ENCODE measurements at regions not wholly inside any gene's neighbourhood (a gene's known extent, or its start where the extent isn't known, plus 50 kb on each side); places are given as distances from the start of the nearest gene placed in this dataset.

- intact Hi-C loops (cut with DNase I) = no loop called here
- 93% methylated on average over 4 of the region's 4 CpGs for WGBS
- no peak for DNase-seq
- Histone ChIP-seq H3K27me3 (ENCODE audit: control insufficient read depth, insufficient read depth) (no peaks in the 10 kb centered on the region), H3K27ac (ENCODE audit: low read length) (no peak overlapping the region), H3K4me1 (ENCODE audit: control insufficient read depth, insufficient read depth, low read length) (no peaks in the 10 kb centered on the region), H3K9me3 (ENCODE audit: control insufficient read depth, low read length) (no peaks in the 10 kb centered on the region), H3K4me3 (ENCODE audit: low read length) (no peak overlapping the region)
- ATAC-seq = no peak
Observed at GRCh38 chr2:67660015-67660602, 263.0 kb downstream of the ETAA1 start.

DNA sequence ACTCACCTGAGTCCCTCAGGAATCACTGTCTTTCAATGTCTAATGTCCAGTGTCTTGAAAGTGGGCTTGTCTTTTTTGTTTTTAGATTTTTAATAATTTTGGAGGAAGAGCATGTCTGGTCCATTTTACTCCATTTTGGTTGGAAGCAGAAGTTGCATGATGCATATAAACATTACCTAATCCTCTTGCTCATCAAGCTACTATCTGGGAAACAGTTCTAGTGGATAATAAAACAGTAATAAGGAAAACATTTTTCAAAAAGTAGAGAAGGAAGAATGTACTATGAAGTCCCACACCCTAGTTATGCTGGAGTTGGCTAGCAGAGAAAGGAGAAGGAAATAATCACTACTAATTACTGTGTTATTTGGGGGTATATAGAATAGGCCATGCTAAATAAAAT lies 263.7 kb downstream of the ETAA1 start:
- no peak overlapping the region for H3K27ac ChIP-seq (ENCODE audit: low read length)
- no peaks in the 10 kb centered on the region for H3K27me3 ChIP-seq (ENCODE audit: control insufficient read depth, insufficient read depth)
- intact Hi-C loops (cut with DNase I) = no loop called here
- DNase-seq (no peak), ATAC-seq (no peak)
- no peaks in the 10 kb centered on the region for H3K9me3 ChIP-seq (ENCODE audit: control insufficient read depth, low read length)
- H3K4me1 ChIP-seq (ENCODE audit: control insufficient read depth, insufficient read depth, low read length) = no peaks in the 10 kb centered on the region
- H3K4me3 ChIP-seq (ENCODE audit: low read length) = no peak overlapping the region

DNA sequence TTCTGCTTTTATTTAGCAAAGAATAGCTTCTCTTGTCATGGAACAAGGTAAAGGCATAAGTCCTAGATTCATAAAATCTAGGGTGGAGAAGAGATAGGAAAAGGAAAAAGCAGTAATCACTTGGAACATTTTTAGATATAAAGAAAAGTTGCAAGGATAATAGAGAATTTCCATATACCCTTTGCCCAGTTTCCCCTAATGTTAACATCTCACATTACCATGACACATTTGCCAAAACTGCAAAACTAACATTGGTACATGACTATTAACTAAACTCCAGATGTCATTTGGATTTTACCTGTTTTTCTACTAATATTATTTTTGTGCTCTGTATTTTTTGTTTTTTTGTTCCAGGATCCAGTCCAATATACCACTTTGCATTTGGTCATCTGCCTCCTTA lies 265.1 kb downstream of the ETAA1 start:
- ATAC-seq (no peak), DNase-seq (no peak)
- peaks cover 2% of the 10 kb centered on the region for H3K4me1 ChIP-seq (ENCODE audit: control insufficient read depth, insufficient read depth, low read length)
- no peak overlapping the region for H3K4me3 ChIP-seq (ENCODE audit: low read length)
- H3K27me3 ChIP-seq (ENCODE audit: control insufficient read depth, insufficient read depth) = no peaks in the 10 kb centered on the region
- no peak overlapping the region for H3K27ac ChIP-seq (ENCODE audit: low read length)
- intact Hi-C loops (cut with DNase I) = no loop called here
- no peaks in the 10 kb centered on the region for H3K9me3 ChIP-seq (ENCODE audit: control insufficient read depth, low read length)

DNA sequence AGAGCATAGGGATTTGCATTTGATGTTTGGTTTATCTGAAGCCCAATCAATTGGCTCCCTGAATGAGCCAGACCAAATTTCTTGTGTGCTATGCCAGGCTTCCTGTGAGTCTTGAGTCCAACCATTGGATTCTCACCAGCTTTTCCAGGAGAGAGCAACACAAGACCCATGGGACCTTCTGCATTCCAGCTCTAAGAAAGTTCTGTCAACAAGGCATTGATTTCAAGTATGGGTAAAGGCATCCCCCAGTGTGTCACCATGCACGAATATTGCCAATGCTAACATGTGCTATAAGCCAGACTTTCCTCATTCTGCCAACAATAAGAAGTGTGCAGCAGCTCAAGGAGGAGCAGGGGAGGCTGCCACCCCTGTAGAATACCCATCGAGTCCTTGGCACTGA lies 266.6 kb downstream of the ETAA1 start:
- Histone ChIP-seq H3K27me3 (ENCODE audit: control insufficient read depth, insufficient read depth) (no peaks in the 10 kb centered on the region), H3K27ac (ENCODE audit: low read length) (no peak overlapping the region), H3K4me1 (ENCODE audit: control insufficient read depth, insufficient read depth, low read length) (peaks cover 5% of the 10 kb centered on the region), H3K4me3 (ENCODE audit: low read length) (no peak overlapping the region), H3K9me3 (ENCODE audit: control insufficient read depth, low read length) (no peaks in the 10 kb centered on the region)
- intact Hi-C loops (cut with DNase I) = no loop called here
- no peak for DNase-seq
- ATAC-seq = no peak
- 63% methylated on average over 2 of the region's 2 CpGs for WGBS

DNA sequence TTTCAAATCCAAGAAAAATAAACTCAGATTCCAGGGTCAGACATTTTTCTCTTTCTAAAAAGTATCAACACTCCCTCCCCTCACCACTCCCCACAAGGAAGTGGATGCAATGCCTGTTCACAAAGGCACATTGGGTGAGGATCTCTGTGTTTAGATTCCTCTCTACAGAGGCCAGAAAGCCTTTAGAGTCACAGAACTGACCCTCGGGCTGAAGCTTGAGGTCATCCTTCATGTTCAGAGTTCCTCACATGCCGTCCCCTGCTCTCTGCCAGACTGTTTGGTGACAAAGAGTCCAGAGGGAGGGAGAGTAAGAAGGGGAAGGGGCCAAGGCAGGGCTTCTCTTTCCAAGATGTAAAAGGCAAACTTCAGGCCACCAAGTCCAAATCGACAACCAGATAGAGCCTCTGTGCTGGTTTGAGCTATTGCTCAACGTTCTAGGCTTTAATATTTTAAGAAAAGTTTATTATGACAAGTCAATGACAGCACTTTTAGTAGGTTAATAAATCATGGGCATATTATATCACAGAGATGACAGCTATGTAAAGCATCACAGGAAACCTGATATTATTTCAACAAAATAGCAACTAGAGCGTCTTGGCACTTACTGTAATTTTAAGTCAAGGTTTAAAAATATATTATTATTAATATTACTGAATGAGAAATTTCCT lies 269.4 kb downstream of the ETAA1 start:
- Histone ChIP-seq H3K4me1 (ENCODE audit: control insufficient read depth, insufficient read depth, low read length) (peaks cover 5% of the 10 kb centered on the region), H3K27me3 (ENCODE audit: control insufficient read depth, insufficient read depth) (no peaks in the 10 kb centered on the region), H3K27ac (ENCODE audit: low read length) (peak overlapping the region; percentile 84), H3K9me3 (ENCODE audit: control insufficient read depth, low read length) (no peaks in the 10 kb centered on the region), H3K4me3 (ENCODE audit: low read length) (no peak overlapping the region)
- DNase-seq (peak in 1 of 3 donors; percentile 71), ATAC-seq (peak; percentile 73 to 90)
- intact Hi-C loops (cut with DNase I) = no loop called here
- WGBS = 38% methylated on average over 5 of the region's 5 CpGs

GRCh38 chr2:67667054-67667908 lies 270.1 kb downstream of the ETAA1 start:
- no peak for DNase-seq
- H3K4me1 ChIP-seq (ENCODE audit: control insufficient read depth, insufficient read depth, low read length) = peaks cover 5% of the 10 kb centered on the region
- ATAC-seq = no peak
- no peaks in the 10 kb centered on the region for H3K27me3 ChIP-seq (ENCODE audit: control insufficient read depth, insufficient read depth)
- WGBS = 52% methylated on average over 2 of the region's 2 CpGs
- no peak overlapping the region for H3K27ac ChIP-seq (ENCODE audit: low read length)
- H3K4me3 ChIP-seq (ENCODE audit: low read length) = no peak overlapping the region
- H3K9me3 ChIP-seq (ENCODE audit: control insufficient read depth, low read length) = no peaks in the 10 kb centered on the region
- intact Hi-C loops (cut with DNase I) = no loop called here

- intact Hi-C loops (cut with DNase I) = no loop called here
Observed at GRCh38 chr2:67668538-67668937, 271.4 kb downstream of the ETAA1 start.

DNA sequence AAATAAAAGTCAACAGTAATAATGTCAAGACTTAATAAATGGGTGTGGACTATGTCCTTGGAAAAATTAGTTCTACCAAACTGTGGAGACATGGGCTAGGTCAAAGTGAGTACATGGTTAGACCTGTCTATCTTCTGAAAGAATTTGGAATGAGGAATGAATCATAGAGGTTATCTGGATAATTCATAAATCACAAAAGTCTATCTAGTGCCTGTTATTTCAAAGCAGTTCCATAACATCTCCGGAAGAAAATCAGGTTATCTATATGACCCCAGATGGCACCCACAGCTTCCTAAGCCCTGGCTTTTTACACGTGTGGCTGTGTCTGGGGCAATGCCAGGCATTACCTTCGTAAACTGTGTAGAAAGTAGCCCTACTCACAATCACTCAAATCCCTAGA lies 272.0 kb downstream of the ETAA1 start:
- Histone ChIP-seq H3K4me1 (ENCODE audit: control insufficient read depth, insufficient read depth, low read length) (peaks cover 5% of the 10 kb centered on the region), H3K27me3 (ENCODE audit: control insufficient read depth, insufficient read depth) (no peaks in the 10 kb centered on the region), H3K4me3 (ENCODE audit: low read length) (no peak overlapping the region), H3K27ac (ENCODE audit: low read length) (no peak overlapping the region), H3K9me3 (ENCODE audit: control insufficient read depth, low read length) (no peaks in the 10 kb centered on the region)
- 61% methylated on average over 3 of the region's 3 CpGs for WGBS
- no peak for ATAC-seq
- intact Hi-C loops (cut with DNase I) = no loop called here
- no peak for DNase-seq

More at GRCh38 chr2:67668538-67668937, 271.4 kb downstream of the ETAA1 start:
- H3K27me3 ChIP-seq (ENCODE audit: control insufficient read depth, insufficient read depth) = no peaks in the 10 kb centered on the region
- H3K4me1 ChIP-seq (ENCODE audit: control insufficient read depth, insufficient read depth, low read length) = peaks cover 5% of the 10 kb centered on the region
- ATAC-seq (no peak), DNase-seq (no peak)
- H3K4me3 ChIP-seq (ENCODE audit: low read length) = no peak overlapping the region
- no peaks in the 10 kb centered on the region for H3K9me3 ChIP-seq (ENCODE audit: control insufficient read depth, low read length)
- H3K27ac ChIP-seq (ENCODE audit: low read length) = no peak overlapping the region

DNA sequence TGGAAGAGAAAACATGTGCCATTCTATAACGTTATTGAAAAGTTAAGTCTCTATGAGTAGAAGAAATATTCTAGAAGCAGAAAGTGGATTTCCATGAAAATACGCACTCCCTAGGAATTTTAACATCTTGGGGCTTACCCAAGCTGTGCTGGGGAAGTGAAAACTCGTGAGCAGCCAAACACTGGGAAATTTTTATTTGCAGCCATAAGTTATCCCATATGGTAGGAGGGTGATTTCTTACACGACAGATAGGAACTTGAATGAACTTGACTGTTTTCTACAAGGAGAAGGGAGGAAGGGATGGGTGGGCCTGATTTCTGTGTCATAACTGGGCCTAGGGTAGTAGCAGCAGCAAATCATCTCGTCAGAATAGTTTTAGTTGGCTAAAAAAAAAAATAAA lies 272.6 kb downstream of the ETAA1 start:
- 55% methylated on average over 5 of the region's 5 CpGs for WGBS
- no peak overlapping the region for H3K4me3 ChIP-seq (ENCODE audit: low read length)

GRCh38 chr2:67670747-67671183 lies 273.6 kb downstream of the ETAA1 start:
- no peak for DNase-seq
- H3K9me3 ChIP-seq (ENCODE audit: control insufficient read depth, low read length) = no peaks in the 10 kb centered on the region
- 64% methylated on average over 6 of the region's 6 CpGs for WGBS
- intact Hi-C loops (cut with DNase I) = no loop called here
- H3K4me3 ChIP-seq (ENCODE audit: low read length) = no peak overlapping the region
- H3K27me3 ChIP-seq (ENCODE audit: control insufficient read depth, insufficient read depth) = no peaks in the 10 kb centered on the region
- H3K4me1 ChIP-seq (ENCODE audit: control insufficient read depth, insufficient read depth, low read length) = peaks cover 5% of the 10 kb centered on the region
- peak; percentile 68 to 77 for ATAC-seq
- peak overlapping the region; percentile 42 for H3K27ac ChIP-seq (ENCODE audit: low read length)

More for the DNA sequence above, 272.6 kb downstream of the ETAA1 start:
- Histone ChIP-seq H3K9me3 (ENCODE audit: control insufficient read depth, low read length) (no peaks in the 10 kb centered on the region), H3K27me3 (ENCODE audit: control insufficient read depth, insufficient read depth) (no peaks in the 10 kb centered on the region), H3K4me1 (ENCODE audit: control insufficient read depth, insufficient read depth, low read length) (peaks cover 5% of the 10 kb centered on the region), H3K27ac (ENCODE audit: low read length) (no peak overlapping the region)
- ATAC-seq (no peak), DNase-seq (no peak)
- intact Hi-C loops (cut with DNase I) = no loop called here

All from right cardiac atrium (tissue), 5 donors.